ENCODE measurements at regions not wholly inside any gene's neighbourhood (a gene's known extent, or its start where the extent isn't known, plus 50 kb on each side); places are given as distances from the start of the nearest gene placed in this dataset.

GRCh38 chr4:71932941-71933340, 98.9 kb upstream of the NPFFR2 start:
- Histone ChIP-seq H3K9me3 (ENCODE audit: insufficient read depth, low read depth, low read length) (no peaks in the 10 kb centered on the region), H3K4me3 (ENCODE audit: low read length) (no peak overlapping the region), H3K9ac (ENCODE audit: low read depth, low read length) (no peak overlapping the region), H3K27ac (ENCODE audit: low read length) (no peak overlapping the region), H3K27me3 (ENCODE audit: insufficient read depth, low read length) (no peaks in the 10 kb centered on the region), H3K4me1 (ENCODE audit: insufficient read depth, low read length) (no peaks in the 10 kb centered on the region), H3K36me3 (ENCODE audit: insufficient read depth, low read depth, low read length) (no peaks in the 10 kb centered on the region)

GRCh38 chr4:71938776-71939175, 93.0 kb upstream of the NPFFR2 start:
- Histone ChIP-seq H3K4me3 (ENCODE audit: low read length) (no peak overlapping the region), H3K9ac (ENCODE audit: low read depth, low read length) (no peak overlapping the region), H3K27me3 (ENCODE audit: insufficient read depth, low read length) (no peaks in the 10 kb centered on the region), H3K27ac (ENCODE audit: low read length) (no peak overlapping the region), H3K4me1 (ENCODE audit: insufficient read depth, low read length) (no peaks in the 10 kb centered on the region), H3K9me3 (ENCODE audit: insufficient read depth, low read depth, low read length) (peaks cover 7% of the 10 kb centered on the region), H3K36me3 (ENCODE audit: insufficient read depth, low read depth, low read length) (no peaks in the 10 kb centered on the region)

- Histone ChIP-seq H3K27ac (ENCODE audit: low read length) (no peak overlapping the region), H3K27me3 (ENCODE audit: insufficient read depth, low read length) (no peaks in the 10 kb centered on the region), H3K9ac (ENCODE audit: low read depth, low read length) (no peak overlapping the region), H3K36me3 (ENCODE audit: insufficient read depth, low read depth, low read length) (no peaks in the 10 kb centered on the region), H3K4me3 (ENCODE audit: low read length) (no peak overlapping the region), H3K4me1 (ENCODE audit: insufficient read depth, low read length) (no peaks in the 10 kb centered on the region), H3K9me3 (ENCODE audit: insufficient read depth, low read depth, low read length) (peaks cover 27% of the 10 kb centered on the region)
Observed at GRCh38 chr4:71941001-71941400, 90.8 kb upstream of the NPFFR2 start.

GRCh38 chr4:71944956-71945355, 86.8 kb upstream of the NPFFR2 start:
- Histone ChIP-seq H3K9ac (ENCODE audit: low read depth, low read length) (no peak overlapping the region), H3K27me3 (ENCODE audit: insufficient read depth, low read length) (no peaks in the 10 kb centered on the region), H3K36me3 (ENCODE audit: insufficient read depth, low read depth, low read length) (no peaks in the 10 kb centered on the region), H3K27ac (ENCODE audit: low read length) (no peak overlapping the region), H3K9me3 (ENCODE audit: insufficient read depth, low read depth, low read length) (peaks cover 54% of the 10 kb centered on the region), H3K4me1 (ENCODE audit: insufficient read depth, low read length) (no peaks in the 10 kb centered on the region), H3K4me3 (ENCODE audit: low read length) (no peak overlapping the region)

GRCh38 chr4:71945791-71946190, 86.0 kb upstream of the NPFFR2 start:
- Histone ChIP-seq H3K4me3 (ENCODE audit: low read length) (no peak overlapping the region), H3K36me3 (ENCODE audit: insufficient read depth, low read depth, low read length) (no peaks in the 10 kb centered on the region), H3K4me1 (ENCODE audit: insufficient read depth, low read length) (no peaks in the 10 kb centered on the region), H3K9ac (ENCODE audit: low read depth, low read length) (no peak overlapping the region), H3K27me3 (ENCODE audit: insufficient read depth, low read length) (no peaks in the 10 kb centered on the region), H3K9me3 (ENCODE audit: insufficient read depth, low read depth, low read length) (peaks cover 54% of the 10 kb centered on the region), H3K27ac (ENCODE audit: low read length) (no peak overlapping the region)

GRCh38 chr4:71958978-71959377, 72.8 kb upstream of the NPFFR2 start:
- H3K36me3 ChIP-seq (ENCODE audit: insufficient read depth, low read depth, low read length) = no peaks in the 10 kb centered on the region
- H3K4me1 ChIP-seq (ENCODE audit: insufficient read depth, low read length) = no peaks in the 10 kb centered on the region
- no peak overlapping the region for H3K4me3 ChIP-seq (ENCODE audit: low read length)
- no peak overlapping the region for H3K27ac ChIP-seq (ENCODE audit: low read length)
- H3K9ac ChIP-seq (ENCODE audit: low read depth, low read length) = no peak overlapping the region
- H3K9me3 ChIP-seq (ENCODE audit: insufficient read depth, low read depth, low read length) = no peaks in the 10 kb centered on the region
- no peaks in the 10 kb centered on the region for H3K27me3 ChIP-seq (ENCODE audit: insufficient read depth, low read length)

DNA sequence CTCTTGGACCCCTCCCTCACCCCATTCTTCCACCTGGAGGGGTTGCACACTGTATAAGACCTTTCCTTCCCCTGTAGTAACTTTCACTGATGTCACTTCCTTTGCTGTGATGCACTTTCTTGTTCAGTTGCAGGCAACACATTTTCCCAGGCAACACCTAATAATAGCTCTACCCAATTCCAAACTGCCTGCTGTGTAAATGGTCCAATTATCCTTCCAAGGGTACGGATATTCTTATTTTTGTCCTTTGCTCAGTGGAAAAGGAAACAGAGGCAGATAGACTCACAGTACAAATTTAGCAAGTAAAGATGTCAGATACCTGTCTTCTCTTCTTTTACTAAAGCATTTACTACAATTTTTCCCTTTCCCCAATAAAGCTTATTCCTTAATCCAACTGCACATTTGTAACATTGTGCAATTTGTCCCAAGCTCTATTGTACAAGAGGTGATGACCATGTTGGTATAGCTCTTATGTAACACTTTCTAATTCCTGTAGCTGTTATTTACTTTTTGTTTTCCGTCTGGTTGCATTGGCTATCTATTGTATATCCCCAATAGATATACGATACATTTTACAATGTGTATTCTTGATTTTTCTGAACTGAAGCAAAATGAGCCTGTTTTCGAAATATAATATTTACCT, 69.1 kb upstream of the NPFFR2 start:
- Histone ChIP-seq H3K9me3 (ENCODE audit: insufficient read depth, low read depth, low read length) (no peaks in the 10 kb centered on the region), H3K36me3 (ENCODE audit: insufficient read depth, low read depth, low read length) (no peaks in the 10 kb centered on the region), H3K27me3 (ENCODE audit: insufficient read depth, low read length) (no peaks in the 10 kb centered on the region), H3K4me3 (ENCODE audit: low read length) (no peak overlapping the region), H3K4me1 (ENCODE audit: insufficient read depth, low read length) (no peaks in the 10 kb centered on the region), H3K27ac (ENCODE audit: low read length) (no peak overlapping the region), H3K9ac (ENCODE audit: low read depth, low read length) (no peak overlapping the region)

- H3K36me3 ChIP-seq (ENCODE audit: insufficient read depth, low read depth, low read length) = no peaks in the 10 kb centered on the region
- no peak overlapping the region for H3K4me3 ChIP-seq (ENCODE audit: low read length)
- H3K27ac ChIP-seq (ENCODE audit: low read length) = no peak overlapping the region
- H3K9ac ChIP-seq (ENCODE audit: low read depth, low read length) = no peak overlapping the region
- H3K27me3 ChIP-seq (ENCODE audit: insufficient read depth, low read length) = no peaks in the 10 kb centered on the region
- no peaks in the 10 kb centered on the region for H3K4me1 ChIP-seq (ENCODE audit: insufficient read depth, low read length)
- no peaks in the 10 kb centered on the region for H3K9me3 ChIP-seq (ENCODE audit: insufficient read depth, low read depth, low read length)
Observed at GRCh38 chr4:71974681-71975080, 57.1 kb upstream of the NPFFR2 start.

- Histone ChIP-seq H3K9ac (ENCODE audit: low read depth, low read length) (no peak overlapping the region), H3K27ac (ENCODE audit: low read length) (no peak overlapping the region), H3K4me1 (ENCODE audit: insufficient read depth, low read length) (no peaks in the 10 kb centered on the region), H3K4me3 (ENCODE audit: low read length) (no peak overlapping the region), H3K9me3 (ENCODE audit: insufficient read depth, low read depth, low read length) (no peaks in the 10 kb centered on the region), H3K36me3 (ENCODE audit: insufficient read depth, low read depth, low read length) (no peaks in the 10 kb centered on the region), H3K27me3 (ENCODE audit: insufficient read depth, low read length) (no peaks in the 10 kb centered on the region)
Observed at GRCh38 chr4:71976523-71976922, 55.3 kb upstream of the NPFFR2 start.

- no peak overlapping the region for H3K27ac ChIP-seq (ENCODE audit: low read length)
- no peaks in the 10 kb centered on the region for H3K36me3 ChIP-seq (ENCODE audit: insufficient read depth, low read depth, low read length)
- H3K9ac ChIP-seq (ENCODE audit: low read depth, low read length) = no peak overlapping the region
- H3K4me3 ChIP-seq (ENCODE audit: low read length) = no peak overlapping the region
- H3K4me1 ChIP-seq (ENCODE audit: insufficient read depth, low read length) = no peaks in the 10 kb centered on the region
- no peaks in the 10 kb centered on the region for H3K9me3 ChIP-seq (ENCODE audit: insufficient read depth, low read depth, low read length)
- no peaks in the 10 kb centered on the region for H3K27me3 ChIP-seq (ENCODE audit: insufficient read depth, low read length)
Observed at GRCh38 chr4:71978210-71978835, 53.5 kb upstream of the NPFFR2 start.

DNA sequence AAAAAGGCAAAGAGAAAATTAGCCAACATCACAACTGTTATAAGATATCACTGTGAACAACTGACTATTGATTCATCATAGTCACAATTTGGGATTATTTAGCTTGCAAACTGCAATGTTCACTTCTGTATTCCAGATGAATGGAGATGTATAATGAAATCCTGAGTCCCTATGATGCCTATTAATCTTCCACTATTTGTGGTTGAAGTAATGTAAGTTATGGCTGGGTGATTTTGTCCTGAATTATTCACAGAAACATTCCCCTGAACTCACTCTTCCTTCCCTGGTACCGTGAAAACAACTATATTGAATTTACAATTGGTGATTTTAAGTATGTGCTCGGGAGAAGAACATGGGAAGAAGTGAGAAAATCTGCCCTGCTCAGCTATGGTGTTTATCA, 50.8 kb upstream of the NPFFR2 start:
- Histone ChIP-seq H3K27me3 (ENCODE audit: insufficient read depth, low read length) (no peaks in the 10 kb centered on the region), H3K9ac (ENCODE audit: low read depth, low read length) (no peak overlapping the region), H3K4me1 (ENCODE audit: insufficient read depth, low read length) (no peaks in the 10 kb centered on the region), H3K4me3 (ENCODE audit: low read length) (no peak overlapping the region), H3K27ac (ENCODE audit: low read length) (no peak overlapping the region), H3K9me3 (ENCODE audit: insufficient read depth, low read depth, low read length) (no peaks in the 10 kb centered on the region), H3K36me3 (ENCODE audit: insufficient read depth, low read depth, low read length) (no peaks in the 10 kb centered on the region)
